ENCODE measurements at regions not wholly inside any gene's neighbourhood (a gene's known extent, or its start where the extent isn't known, plus 50 kb on each side); places are given as distances from the start of the nearest gene placed in this dataset.
"Not testable (repeated sequence)": the region's sequence is repeated elsewhere in the genome, so short reads cannot be mapped to it uniquely, and the experiment has no call there.

- DNase-seq (ENCODE audit: low spot score) (no peak), FAIRE-seq (no peak)
Measured at GRCh38 chr2:35962585-35963146, 392.9 kb upstream of the CRIM1 start.

DNA sequence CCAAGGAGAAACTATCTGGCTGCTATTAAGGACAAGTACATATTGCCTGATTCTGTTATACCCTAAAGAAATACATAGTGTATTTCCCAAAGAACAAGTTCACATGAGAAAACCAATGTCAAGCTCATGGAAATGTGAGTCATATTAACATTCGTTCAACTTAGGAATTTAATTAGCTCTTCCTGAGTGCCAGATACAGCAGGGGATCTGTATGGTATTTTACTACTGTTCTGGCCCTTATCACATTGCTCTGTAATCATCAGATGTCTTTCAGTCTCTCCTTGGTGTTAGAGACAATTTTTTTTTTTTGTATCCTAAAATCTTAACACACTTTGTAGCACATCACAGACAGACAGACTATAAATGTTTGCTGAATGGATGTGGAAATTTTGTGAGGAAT lies 395.0 kb upstream of the CRIM1 start:
- no peak for DNase-seq (ENCODE audit: low spot score)
- FAIRE-seq = no peak

DNA sequence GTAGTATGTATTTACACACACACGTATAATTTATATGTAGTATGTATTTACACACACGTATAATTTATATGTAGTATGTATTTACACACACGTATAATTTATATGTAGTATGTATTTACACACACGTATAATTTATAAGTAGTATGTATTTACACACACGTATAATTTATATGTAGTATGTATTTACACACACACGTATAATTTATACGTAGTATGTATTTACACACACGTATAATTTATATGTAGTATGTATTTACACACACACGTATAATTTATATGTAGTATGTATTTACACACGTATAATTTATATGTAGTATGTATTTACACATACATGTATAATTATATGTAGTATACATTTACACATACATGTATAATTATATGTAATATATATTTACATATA lies 398.5 kb upstream of the CRIM1 start:
- not testable (repeated sequence) for FAIRE-seq; DNase-seq (ENCODE audit: low spot score)

GRCh38 chr2:35946478-35946877 lies 409.1 kb upstream of the CRIM1 start:
- DNase-seq (ENCODE audit: low spot score) = no peak
- no peak for FAIRE-seq

DNA sequence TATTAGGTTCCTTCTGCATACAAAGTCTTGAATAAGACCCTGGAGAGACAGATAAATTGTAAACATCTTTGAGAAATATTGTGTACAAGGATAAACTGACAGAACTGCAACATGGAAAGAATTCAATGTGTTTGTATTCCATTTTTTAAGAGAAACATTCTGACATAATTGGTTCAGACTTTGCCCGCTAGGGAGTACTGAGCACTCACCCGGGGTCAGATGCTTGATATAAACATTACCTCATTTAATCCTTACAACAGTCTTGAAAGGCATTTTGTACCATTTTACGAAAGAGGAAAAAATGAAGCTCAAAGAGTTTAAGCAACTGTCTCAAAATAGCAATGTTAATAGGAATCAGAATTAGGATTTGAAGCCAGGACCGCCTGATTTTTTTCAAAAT lies 416.7 kb upstream of the CRIM1 start:
- FAIRE-seq (no peak), DNase-seq (ENCODE audit: low spot score) (no peak)

DNA sequence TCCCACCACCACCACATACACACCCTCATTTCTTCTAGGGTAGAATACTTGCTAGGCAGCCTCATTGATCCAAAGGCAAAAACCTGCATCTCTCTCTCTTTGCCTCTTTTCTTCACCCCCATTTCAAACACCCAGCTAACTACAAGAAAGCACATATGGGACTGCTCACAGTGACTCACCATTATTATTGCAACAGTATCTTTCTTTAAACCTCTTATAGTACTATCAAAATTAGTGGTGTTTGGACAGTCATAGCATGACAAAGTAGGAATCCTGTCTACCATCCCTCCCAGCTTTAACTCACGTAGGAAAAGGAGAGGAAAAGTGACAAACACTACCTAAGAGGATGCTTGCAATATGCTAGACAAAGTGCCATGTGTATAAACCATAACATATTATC lies 422.5 kb upstream of the CRIM1 start:
- no peak for FAIRE-seq
- no peak for DNase-seq (ENCODE audit: low spot score)

DNA sequence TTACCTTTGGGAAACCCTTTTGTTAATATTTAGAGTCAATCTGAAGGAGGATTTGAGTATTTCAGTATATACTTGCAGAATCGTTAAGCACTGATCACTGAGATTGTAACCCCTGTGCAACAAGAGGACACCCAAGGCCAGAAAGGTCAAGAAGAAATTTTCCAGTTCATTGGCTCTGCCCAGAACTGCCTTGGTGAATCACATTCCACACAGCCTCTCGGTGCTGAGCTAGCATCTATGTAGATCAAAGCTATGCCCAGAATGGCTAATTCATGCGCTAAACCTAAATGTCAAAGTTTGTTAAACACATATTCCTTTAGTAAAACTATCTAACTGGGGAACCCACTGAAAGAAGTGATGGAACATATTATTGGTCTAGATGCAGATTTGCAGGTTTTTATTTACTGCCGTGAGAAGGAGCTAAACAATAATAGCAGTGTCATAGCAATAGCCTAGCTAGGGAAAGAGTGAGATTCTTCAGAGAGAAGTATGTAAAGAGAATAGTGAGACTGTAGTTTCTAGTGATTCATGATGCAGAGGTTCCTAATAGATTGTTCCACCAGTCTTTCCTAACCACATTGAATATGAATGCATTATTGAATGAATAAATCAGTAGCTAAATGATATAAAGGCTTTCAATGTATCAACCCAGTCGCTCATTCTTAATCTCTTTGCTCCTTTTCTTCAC lies 423.2 kb upstream of the CRIM1 start:
- no peak for DNase-seq (ENCODE audit: low spot score)
- FAIRE-seq = no peak

- DNase-seq (ENCODE audit: low spot score) (no peak), FAIRE-seq (no peak)
Measured at GRCh38 chr2:35931626-35932025, 424.0 kb upstream of the CRIM1 start.

DNA sequence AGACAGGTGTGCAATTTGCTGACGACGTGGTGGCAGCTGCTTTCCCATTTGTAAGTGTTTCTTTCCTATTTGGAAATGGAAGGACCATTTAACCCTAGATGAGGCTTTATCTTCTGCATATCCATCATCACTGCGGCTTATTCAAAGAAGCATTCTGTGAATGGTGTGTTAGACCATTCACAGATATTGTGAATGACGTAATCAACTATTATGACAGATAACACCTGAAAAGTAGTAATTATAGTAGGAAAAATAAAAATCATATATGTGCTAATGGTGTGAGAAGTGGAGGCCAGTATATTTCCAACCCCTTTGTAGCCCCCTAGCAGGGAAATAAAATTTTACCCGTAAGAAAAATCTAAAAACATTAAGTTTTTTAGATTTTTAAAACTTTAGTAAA lies 424.5 kb upstream of the CRIM1 start:
- FAIRE-seq (no peak), DNase-seq (ENCODE audit: low spot score) (no peak)

DNA sequence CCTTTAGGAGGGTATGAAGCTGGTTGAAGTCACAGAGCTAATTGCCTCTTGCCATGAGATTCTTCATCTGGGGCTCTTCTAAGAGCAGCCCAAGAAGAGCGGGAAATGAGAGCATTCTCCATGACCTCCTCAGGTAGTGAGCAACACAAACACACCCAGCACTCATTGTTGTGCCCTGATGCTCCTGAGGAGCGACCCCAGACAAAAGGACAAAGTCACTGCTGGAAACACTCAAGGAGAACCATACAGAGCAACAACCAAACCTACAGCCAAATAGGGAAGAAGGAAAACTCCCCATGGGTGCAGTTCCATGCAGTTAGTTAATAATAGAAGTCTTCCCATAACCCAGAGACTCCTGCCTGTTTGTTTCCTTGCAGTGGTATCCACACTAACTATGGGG lies 426.0 kb upstream of the CRIM1 start:
- DNase-seq (ENCODE audit: low spot score) (no peak), FAIRE-seq (no peak)

GRCh38 chr2:35920061-35920460 lies 435.5 kb upstream of the CRIM1 start:
- FAIRE-seq (no peak), DNase-seq (ENCODE audit: low spot score) (no peak)

GRCh38 chr2:35915261-35915660 lies 440.3 kb upstream of the CRIM1 start:
- DNase-seq (ENCODE audit: low spot score) (no peak), FAIRE-seq (no peak)

GRCh38 chr2:35891936-35892335 lies 463.6 kb upstream of the CRIM1 start:
- no peak for FAIRE-seq
- no peak for DNase-seq (ENCODE audit: low spot score)

DNA sequence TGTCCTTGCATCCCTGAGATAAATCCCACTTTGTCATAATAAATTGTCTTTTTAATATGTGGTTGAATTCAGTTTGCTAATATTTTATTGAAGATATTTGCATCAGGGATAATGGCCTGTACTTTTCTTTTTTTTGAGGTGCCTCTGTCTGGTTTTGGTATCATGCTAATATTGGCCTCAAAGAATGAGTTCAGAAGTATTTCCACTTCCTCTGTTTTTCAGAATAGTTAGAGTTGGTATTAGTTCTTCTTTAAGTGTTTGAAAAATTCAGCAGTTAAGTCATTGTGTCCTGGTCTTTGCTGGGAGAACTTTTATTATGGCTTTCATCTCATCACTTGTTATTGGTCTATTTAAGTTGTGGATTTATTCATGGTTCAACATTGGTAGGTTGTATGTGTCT lies 464.1 kb upstream of the CRIM1 start:
- no peak for FAIRE-seq
- no peak for DNase-seq (ENCODE audit: low spot score)

- FAIRE-seq (no peak), DNase-seq (ENCODE audit: low spot score) (no peak)
Measured at GRCh38 chr2:35887146-35887545, 468.4 kb upstream of the CRIM1 start.

DNA sequence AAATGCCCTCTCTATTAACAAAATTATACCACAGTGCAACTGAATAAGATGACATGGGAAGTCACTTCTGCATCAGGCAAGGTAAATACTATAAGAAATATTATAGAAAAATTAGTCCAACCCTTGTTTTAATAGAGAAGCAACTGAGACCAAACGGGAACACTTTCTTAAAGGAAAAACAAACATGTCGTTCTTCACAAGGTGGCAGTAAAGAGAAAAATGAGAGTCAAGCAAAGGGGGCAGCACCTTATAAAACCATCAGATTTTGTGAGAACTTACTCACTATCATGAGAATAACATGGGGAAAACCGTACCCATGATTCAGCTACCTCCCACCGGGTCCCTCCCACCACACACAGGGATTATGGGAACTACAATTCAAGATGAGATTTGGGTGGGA lies 481.7 kb upstream of the CRIM1 start:
- DNase-seq (ENCODE audit: low spot score) = no peak
- no peak for FAIRE-seq

- DNase-seq (ENCODE audit: low spot score) = peak; percentile 37
- no peak for FAIRE-seq
Measured at GRCh38 chr2:35871672-35872071, 483.9 kb upstream of the CRIM1 start.

GRCh38 chr2:35870713-35871112 lies 484.9 kb upstream of the CRIM1 start:
- FAIRE-seq (no peak), DNase-seq (ENCODE audit: low spot score) (no peak)

DNA sequence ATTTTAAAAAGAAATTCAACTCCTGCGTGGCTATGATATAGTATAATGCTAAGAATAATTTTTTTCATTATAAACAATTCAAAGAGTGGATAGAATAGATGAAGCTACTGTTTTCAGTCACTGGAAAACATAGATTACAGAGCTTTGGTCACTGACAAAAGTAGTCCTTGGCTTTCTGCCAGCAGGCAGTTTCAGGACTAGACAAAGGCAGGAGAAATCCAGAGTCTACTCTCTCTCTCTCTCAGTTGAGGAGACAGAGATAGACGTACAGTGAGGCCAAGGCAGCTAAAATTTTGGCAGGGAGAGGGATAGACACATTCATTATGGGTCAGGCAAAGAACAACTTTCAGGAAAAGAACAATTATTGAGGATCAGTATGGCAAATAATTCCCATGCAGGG lies 491.4 kb upstream of the CRIM1 start:
- FAIRE-seq (no peak), DNase-seq (ENCODE audit: low spot score) (no peak)

DNA sequence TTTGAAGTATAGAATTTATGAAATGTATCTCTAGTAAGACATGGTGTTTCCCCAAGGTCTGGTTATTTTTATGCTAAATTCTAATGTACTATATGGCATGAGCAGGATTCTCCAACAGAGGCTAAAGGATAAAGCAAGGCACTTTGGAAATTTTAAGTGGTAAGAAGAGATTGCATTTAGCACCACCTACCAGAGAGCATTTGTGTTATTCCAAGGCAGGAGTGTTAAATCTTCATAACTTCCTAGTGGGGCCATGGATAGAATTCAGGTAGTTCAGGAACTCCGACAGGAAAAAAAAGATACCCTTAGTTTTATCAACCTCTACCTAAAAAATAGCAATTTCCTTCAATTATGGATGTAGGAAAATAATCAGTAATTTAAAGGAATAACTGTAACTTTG lies 497.4 kb upstream of the CRIM1 start:
- no peak for DNase-seq (ENCODE audit: low spot score)
- FAIRE-seq = no peak

DNA sequence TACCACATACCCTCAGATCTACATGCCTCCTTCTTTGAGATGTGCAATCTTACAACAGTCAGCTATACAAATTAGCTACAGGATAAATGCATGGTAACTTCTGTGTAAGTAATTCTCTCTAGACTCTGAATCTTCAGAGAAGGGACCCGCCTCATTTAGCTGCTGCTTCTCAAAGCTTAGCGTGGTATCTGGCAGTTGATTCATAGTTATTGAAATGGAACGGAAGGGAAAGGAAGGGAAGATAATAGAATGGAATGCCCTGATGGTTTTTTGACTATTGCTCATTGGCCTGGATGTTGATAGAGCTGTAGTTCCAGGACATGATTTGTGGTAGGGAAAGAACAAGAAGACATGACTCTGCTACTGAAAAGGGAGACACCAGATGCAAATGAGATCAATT lies 498.1 kb upstream of the CRIM1 start:
- no peak for FAIRE-seq

DNA sequence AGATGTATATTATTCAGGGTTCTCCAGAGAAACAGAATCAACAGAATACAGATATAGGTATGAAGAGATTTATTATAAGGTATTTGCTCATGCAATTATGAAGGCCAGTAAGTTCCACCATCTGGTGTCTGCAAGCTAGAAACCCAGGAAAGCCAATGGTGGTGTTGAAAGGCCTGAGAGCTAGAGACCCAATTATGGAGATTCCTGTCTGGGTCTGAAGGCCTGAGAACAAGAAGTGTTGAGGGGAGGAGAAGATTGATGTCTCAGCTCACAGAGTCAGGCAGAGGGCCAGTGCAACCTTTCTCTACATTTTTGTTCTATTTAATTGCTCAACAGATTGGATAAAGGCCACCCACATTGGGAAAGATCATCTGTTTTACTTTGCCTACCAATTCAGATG lies 524.2 kb upstream of the CRIM1 start:
- no peak for FAIRE-seq

More for the DNA sequence above, 498.1 kb upstream of the CRIM1 start:
- DNase-seq (ENCODE audit: low spot score) = no peak

GRCh38 chr2:35830833-35831232 lies 524.7 kb upstream of the CRIM1 start:
- DNase-seq (ENCODE audit: low spot score) (no peak), FAIRE-seq (no peak)

More for the DNA sequence above, 524.2 kb upstream of the CRIM1 start:
- DNase-seq (ENCODE audit: low spot score) = no peak

DNA sequence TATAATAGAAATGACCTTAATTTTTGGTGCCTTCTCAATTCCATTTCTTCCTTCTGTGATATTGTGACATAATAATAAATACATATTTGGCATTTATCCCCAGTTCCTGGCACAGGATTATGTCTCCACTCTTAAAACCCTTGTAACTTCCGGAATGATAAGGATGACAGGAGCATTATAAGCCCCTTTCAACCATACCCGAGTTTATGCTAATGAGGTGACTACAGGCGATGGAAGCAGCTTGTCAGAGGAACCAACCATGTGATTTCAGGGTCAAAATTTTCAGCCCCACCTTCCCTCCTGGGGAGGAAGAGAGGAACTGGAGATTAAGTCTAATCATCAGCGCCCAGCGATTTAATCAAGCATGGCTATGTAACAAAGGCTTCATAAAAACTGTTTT lies 528.5 kb upstream of the CRIM1 start:
- DNase-seq (ENCODE audit: low spot score) = no peak
- no peak for FAIRE-seq
